ENCODE measurements at regions not wholly inside any gene's neighbourhood (a gene's known extent, or its start where the extent isn't known, plus 50 kb on each side); places are given as distances from the start of the nearest gene placed in this dataset.

DNA sequence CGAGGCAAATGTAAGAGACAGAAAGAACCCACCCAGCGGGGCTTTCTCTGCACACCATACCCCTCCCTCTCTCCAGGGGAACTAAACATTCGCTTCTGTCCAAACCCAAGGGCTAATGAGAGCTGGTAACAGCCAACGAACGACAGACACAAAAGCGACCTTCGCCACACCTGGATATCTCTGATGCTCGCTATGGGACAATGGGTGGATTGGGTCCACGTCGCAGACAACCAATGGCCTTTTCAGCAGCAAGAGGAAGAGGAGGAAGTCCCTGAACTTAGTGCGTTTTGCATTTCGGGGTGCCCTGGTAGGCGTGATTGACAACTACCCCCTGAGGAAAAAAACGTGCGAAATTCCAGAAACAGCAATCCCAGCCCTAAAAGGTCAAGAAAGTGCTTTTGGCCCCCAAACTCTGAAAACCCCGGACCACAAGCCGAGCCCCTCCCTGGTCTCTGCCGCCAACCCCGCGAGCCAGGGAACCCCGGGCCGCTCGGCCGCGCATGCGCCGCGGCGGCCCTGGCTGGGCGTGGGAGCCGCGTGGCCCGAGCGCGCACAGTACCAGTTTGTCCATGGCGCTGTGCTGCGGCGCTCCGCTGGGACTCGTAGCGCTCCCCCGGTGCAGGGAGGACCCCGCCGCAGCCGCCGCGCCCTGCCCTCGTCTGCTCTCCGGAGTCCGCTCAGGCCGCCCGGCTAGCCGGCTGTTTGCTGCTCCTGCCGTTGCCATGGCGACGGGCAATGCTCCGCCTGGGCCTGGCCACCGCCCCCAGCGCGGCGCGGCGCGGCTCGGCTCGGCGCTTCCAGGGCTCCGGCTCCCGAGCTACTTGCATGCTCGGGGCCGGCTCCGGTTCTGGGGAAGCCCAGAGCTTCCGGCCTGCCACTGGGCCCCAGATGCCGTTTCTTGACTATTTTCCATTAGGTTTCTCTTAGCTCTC lies 66.9 kb upstream of the DNAH5 start:
- ATAC-seq, result peak; percentile 75 to 79

DNA sequence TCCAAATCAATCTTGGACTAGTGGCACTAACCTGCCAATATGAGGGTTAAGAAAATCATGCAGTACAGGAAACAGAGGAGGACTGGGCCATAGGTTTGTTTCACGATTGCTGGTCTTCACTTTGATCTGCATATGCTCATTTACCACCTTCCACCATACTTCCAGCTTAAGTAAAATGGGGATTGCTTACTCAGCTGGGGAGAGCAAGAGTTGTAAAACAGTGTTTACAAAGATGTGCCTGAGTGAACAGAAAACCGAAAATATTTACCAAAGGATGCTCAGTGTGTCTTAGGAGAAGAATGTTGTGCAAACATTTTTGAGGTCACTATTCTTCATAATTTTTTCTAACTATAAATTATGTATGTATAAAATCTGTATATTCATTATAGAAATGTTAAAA lies 65.1 kb upstream of the DNAH5 start:
- no peak for ATAC-seq

DNA sequence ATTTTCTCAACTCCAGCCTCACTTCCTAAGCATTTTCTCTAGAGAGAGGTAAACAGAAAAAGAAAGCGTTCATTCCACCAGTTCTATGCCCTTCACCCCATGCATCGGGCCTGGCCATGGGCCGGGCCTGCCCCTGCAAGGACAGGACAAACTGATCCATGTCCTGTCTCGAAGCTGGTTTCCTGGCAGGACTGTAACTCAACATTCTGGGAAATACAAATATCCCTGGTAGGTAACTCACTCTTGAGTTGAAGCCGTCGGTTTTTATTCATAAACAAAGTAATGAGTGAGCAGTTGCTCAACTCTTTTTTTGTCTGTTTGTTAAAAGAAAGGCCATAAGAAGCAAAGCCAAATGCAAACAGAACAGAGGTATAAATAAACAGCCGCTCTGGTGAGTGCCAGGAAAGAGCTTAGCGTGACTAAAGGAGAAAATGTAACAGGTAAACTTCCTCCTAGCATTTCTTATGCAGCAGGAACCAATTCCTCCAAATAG lies 64.4 kb upstream of the DNAH5 start:
- no peak for ATAC-seq

DNA sequence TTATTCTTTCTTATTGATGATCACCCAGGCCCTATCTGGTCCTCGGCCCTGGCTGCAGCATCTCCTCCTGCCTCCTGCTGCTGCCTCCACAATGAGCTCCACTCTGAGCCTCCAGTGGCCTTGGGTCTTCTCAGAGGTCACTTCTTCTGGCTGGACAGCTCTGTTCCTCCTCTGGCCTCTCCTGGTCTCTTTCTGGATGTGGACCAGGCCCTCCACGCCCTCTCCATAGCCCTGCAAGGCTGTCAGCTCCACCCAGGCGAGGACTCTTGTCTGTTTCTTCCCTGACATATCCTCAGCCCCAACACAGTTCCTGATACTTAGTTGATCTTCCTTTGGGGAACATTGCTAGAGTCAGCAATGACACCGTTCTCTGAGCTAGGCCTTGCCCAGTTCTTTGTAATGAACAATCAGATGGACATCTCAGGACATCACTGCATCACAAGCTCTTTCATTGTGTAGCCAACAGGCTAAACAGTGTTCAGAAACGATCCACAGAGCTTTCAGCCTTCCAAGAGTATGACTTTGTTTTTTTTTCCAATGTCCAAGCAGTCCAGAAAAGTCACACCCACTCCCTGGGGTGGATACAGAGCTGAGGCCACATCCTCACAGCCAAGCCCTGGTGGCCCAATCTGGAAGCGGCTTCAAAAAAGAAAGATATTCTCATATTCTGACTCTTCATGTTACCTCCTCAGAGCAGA lies 62.5 kb upstream of the DNAH5 start:
- ATAC-seq, result no peak

DNA sequence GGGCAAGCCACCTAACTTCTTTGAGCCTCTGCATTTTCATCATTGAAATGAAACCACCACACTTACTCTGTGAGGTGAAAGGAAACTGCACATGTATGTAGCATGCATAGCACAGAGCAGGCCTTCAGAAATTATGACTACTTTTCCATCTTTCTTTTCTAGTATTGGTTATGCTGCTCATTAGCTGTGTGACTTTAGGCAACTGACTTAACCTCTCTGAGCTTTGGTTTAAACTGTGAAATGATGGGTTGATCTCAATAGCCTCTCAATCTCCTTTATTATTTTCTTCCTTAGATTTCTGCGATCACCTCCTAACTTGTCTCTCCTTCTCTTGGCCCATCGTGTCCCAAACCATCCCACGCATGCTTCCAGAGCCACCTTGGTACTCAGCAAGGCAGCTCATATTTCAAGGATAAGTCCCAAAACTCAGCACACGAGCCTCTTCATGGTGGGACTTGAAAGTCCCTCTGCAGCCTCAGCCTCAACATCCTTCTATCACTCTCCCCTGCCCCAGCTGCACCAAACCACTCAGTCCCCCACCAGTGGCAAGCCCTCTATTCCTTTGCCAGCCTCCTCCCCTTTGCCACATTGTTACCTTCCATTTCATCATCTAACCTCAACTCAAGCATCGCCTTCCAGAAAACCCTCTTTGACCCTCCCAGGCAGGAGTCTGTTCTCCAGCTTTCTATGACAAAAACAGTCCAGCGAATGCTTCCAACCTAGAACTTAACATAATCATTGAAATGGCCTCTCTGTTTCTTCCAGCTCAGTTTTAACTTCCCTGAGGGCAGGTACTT lies 60.3 kb upstream of the DNAH5 start:
- ATAC-seq, result no peak

DNA sequence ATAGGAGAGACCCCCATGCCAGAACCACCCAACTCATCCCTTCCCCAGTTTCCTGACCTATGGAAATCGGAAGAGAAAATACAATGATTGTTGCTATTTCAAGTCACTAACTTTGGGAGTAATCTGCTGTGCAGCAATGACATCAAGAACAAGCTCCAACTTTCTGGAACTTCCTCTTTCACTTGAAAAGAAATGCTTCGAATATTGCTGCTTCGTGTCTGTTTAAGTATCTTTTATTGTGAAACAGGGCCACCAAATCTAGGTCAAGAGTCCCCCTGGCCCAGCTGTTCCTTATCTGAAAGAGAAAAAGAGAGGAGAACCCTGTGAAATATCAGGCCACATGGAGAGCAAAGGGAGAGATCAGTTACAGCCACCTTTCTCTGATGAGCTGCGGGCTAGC lies 59.4 kb upstream of the DNAH5 start:
- ATAC-seq, result no peak

DNA sequence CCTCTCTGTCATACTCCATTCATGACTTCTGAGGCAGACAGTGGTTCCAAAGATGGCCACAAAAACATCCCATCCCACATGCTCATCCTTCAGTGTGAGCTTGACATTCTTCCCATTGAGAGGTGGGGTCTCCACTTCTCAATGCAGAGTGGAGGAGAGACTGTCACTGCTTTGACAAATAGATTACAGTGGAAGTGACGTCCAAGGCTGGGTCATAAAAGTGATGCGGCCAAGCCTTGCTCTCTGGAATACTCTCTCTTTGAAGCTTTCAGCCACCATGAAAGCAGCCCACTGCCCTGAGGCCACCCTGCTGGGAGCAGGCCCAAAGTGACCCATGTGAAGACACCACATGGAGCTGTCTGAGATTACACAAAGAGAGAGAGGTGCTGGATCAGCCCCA lies 59.0 kb upstream of the DNAH5 start:
- no peak for ATAC-seq

DNA sequence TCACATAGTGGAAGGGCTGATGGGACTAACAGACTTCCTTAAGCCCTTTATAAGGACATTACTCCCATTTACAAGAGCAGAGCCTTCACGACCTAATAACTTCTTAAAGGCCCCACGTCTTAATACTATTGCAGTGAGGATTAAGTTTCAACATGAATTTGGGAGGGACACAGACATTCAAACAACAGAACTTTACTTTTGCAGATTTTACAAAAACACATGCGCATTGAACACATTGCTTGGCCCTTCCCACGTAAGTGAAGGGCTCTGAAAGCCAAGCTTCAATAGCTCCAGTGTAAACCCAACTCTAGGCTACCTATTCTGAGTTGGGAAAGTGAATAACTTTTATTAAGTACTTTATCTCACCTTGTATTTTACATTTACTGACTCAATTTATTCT lies 53.8 kb upstream of the DNAH5 start:
- no peak for ATAC-seq

DNA sequence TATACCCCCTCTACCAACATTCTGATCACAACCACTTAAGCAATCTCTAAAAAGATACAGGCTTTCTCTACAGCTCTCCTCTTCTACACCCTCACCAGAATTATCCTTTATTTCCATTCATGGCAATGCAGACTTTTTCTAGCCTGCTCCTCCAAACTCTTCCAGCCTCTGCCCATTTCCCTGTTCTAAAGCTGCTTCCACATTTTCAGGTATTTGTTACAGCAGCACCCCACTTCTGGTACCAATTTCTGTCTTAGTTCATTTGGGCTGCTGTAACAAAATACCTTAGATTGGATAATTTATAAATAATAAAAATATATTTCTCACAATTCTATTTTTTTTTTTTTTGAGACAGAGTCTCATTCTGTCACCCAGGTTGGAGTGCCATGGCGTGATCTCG lies 53.0 kb upstream of the DNAH5 start:
- ATAC-seq, result no peak

DNA sequence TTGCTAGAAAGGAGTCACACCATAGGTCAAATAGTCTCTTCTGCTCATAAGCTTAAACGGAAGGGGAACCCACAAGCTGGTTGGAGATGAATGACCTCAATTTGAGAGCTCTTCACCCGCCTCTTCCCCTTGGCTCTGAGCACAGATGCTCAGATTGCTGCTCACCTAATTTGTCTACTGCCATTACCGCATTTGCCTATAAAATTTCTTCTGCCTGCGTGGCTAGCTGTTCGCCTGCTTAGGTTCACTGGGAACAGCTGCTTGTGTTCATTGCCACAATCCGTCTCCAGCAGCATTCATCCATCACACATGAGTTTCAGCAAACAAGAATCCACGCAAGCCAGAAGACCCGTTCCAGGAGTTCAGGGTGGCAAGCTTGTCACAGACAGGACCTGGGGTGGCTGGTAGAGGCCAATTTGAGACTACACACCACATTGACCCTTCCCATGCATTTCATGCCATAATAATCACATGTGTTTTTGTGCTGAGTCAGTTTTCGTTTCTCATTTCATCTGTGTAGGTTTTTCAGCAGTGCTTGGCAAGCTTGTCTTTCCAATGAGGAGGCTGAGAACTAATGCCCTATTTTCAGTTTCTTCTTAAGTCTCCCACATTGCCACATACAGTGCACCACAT lies 50.2 kb upstream of the DNAH5 start:
- no peak for ATAC-seq

All from activated CD4-positive, CD25-positive, alpha-beta regulatory T cell treated with anti-CD3 and anti-CD28 coated beads, Interleukin-2, amount 50 U/mL, for 24 hours (primary cell).